Liver (tissue), 3 donors: ENCODE measurements at regions not wholly inside any gene's neighbourhood (a gene's known extent, or its start where the extent isn't known, plus 50 kb on each side); places are given as distances from the start of the nearest gene placed in this dataset.

ENCODE experiments used
- EGR1 ChIP-seq, 2 donors: IDR thresholded peaks; 2 replicates each; pipeline ENCODE4 v1.6.1; 2016 to 2018; ENCODE audit warnings: antibody characterized with exemption in 2 of 2, low read depth in 2 of 2
- GABPA ChIP-seq, 2 donors: IDR thresholded peaks in 1 of 2; conservative IDR thresholded peaks in 1 of 2; 2 replicates each; pipeline ENCODE4 v1.6.1; 2016; ENCODE audit warnings: antibody characterized with exemption in 2 of 2, mild to moderate bottlenecking in 1 of 2, moderate library complexity in 1 of 2
- JUND ChIP-seq, 2 donors: IDR thresholded peaks; 2 replicates each; pipeline ENCODE4 v1.6.1; 2016; ENCODE audit warnings: antibody characterized with exemption in 2 of 2
- RAD21 ChIP-seq, 2 donors: IDR thresholded peaks; 2 replicates each; pipeline ENCODE4 v1.6.1; 2016; ENCODE audit warnings: antibody characterized with exemption in 2 of 2, mild to moderate bottlenecking in 2 of 2
- SP1 ChIP-seq: IDR thresholded peaks from 2 replicates; pipeline ENCODE4 v1.6.1; 2018; ENCODE audit warnings: antibody characterized with exemption, mild to moderate bottlenecking
- YY1 ChIP-seq: IDR thresholded peaks from 2 replicates; pipeline ENCODE4 v1.6.1; 2016; ENCODE audit warnings: antibody characterized with exemption, mild to moderate bottlenecking
- TF ChIP-seq, protein P1 (sequence below): fragments of 150-350 bp; IDR thresholded peaks from 2 replicates; pipeline ENCODE4 v1.5.1; 2017; ENCODE audit warnings: improper control_type of control experiment, low read depth, low read length; ENCODE audit not compliant: missing input control
- TF ChIP-seq, protein P2 (sequence below): IDR thresholded peaks from 2 replicates; pipeline ENCODE4 v1.6.1; 2016; ENCODE audit warnings: antibody characterized with exemption
- TF ChIP-seq, protein P3 (sequence below): IDR thresholded peaks from 2 replicates; pipeline ENCODE4 v1.6.1; 2016; ENCODE audit warnings: antibody characterized with exemption
- donor health status: healthy.
- donor health status: healthy.

DNA sequence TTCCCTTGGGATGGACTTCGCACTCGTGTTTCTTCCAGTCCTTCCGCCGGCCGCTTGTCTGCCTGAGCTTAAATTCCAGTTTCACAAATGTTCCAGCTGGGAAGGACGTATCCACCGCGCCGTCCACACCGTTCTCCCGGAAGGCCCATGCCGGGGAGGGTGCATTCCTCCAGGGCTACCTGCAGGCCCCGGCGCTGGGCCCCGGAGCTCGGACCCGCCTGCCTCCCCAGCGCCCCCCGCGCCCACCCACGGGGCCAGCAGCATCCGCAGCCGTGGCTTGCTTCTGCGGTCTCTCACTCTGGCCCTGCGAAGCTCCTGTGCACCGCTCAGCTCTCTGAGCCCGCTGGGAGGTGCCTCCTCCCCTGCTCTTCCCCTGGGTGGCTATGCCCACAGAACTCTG, 2084.1 kb downstream of the TP53TG3F start:
- TF ChIP-seq, protein P1, sequence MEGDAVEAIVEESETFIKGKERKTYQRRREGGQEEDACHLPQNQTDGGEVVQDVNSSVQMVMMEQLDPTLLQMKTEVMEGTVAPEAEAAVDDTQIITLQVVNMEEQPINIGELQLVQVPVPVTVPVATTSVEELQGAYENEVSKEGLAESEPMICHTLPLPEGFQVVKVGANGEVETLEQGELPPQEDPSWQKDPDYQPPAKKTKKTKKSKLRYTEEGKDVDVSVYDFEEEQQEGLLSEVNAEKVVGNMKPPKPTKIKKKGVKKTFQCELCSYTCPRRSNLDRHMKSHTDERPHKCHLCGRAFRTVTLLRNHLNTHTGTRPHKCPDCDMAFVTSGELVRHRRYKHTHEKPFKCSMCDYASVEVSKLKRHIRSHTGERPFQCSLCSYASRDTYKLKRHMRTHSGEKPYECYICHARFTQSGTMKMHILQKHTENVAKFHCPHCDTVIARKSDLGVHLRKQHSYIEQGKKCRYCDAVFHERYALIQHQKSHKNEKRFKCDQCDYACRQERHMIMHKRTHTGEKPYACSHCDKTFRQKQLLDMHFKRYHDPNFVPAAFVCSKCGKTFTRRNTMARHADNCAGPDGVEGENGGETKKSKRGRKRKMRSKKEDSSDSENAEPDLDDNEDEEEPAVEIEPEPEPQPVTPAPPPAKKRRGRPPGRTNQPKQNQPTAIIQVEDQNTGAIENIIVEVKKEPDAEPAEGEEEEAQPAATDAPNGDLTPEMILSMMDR: no peak
- TF ChIP-seq SP1: no peak
- TF ChIP-seq, protein P2, sequence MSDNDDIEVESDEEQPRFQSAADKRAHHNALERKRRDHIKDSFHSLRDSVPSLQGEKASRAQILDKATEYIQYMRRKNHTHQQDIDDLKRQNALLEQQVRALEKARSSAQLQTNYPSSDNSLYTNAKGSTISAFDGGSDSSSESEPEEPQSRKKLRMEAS: no peak
- TF ChIP-seq RAD21 (IDR thresholded peaks at IDR 0.05): no peak
- TF ChIP-seq JUND (IDR thresholded peaks at IDR 0.05): no peak
- TF ChIP-seq, protein P3, sequence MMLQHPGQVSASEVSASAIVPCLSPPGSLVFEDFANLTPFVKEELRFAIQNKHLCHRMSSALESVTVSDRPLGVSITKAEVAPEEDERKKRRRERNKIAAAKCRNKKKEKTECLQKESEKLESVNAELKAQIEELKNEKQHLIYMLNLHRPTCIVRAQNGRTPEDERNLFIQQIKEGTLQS: no peak
- TF ChIP-seq YY1: no peak
- no peak for TF ChIP-seq EGR1 (IDR thresholded peaks at IDR 0.05; ENCODE audit: low read depth in 2 of 2)
- TF ChIP-seq GABPA (IDR thresholded peaks at IDR 0.05 in 1 of 2, conservative IDR thresholded peaks at IDR 0.05 in 1 of 2): no peak
